Ascending aorta (tissue), 2 donors: ENCODE measurements at regions not wholly inside any gene's neighbourhood (a gene's known extent, or its start where the extent isn't known, plus 50 kb on each side); places are given as distances from the start of the nearest gene placed in this dataset.

Source experiments
- DNase-seq, 2 donors: peaks; one replicate each; pipeline ENCODE4 v3.0.0-alpha.2; 2019; ENCODE audit warnings: low spot score in 2 of 2
- H3K27ac ChIP-seq, 2 donors: fragments of 200-600 bp; sonication (generic); one replicate each; pipeline ENCODE4 v1.5.1; 2016 to 2017; ENCODE audit warnings: mild to moderate bottlenecking in 1 of 2
- H3K27me3 ChIP-seq: fragments of 200-600 bp; sonication (generic); one replicate; pipeline ENCODE4 v1.5.1; 2017
- H3K36me3 ChIP-seq, 2 donors: fragments of 200-600 bp; sonication (generic); one replicate each; pipeline ENCODE4 v1.5.1; 2016
- H3K4me1 ChIP-seq, 2 donors: fragments of 200-600 bp; sonication (generic); one replicate each; pipeline ENCODE4 v1.5.1; 2016 to 2017; ENCODE audit warnings: mild to moderate bottlenecking in 1 of 2
- H3K4me3 ChIP-seq, 2 donors: fragments of 200-600 bp; sonication (generic); one replicate each; pipeline ENCODE4 v1.5.1; 2016 to 2017; ENCODE audit warnings: mild to moderate bottlenecking in 1 of 2
- H3K9me3 ChIP-seq, 2 donors: fragments of 200-600 bp; sonication (generic); one replicate each; pipeline ENCODE4 v1.5.1; 2016
- intact Hi-C: fragments of 100-400 bp; cut with DNase I; formaldehyde crosslinking; loops from one replicate; pipeline ENCODE4 v1.15.1; 2023
- TF ChIP-seq, protein P1 (sequence below), 3 experiments: fragments of 200-600 bp in 2 of 3; fragments of 450-650 bp in 1 of 3; sonication (generic) in 2 of 3; IDR thresholded peaks; one replicate each; pipeline ENCODE4 v1.5.1; 2016 to 2019; ENCODE audit warnings: antibody characterized with exemption in 3 of 3, mild to moderate bottlenecking in 1 of 3, moderate library complexity in 1 of 3

DNA sequence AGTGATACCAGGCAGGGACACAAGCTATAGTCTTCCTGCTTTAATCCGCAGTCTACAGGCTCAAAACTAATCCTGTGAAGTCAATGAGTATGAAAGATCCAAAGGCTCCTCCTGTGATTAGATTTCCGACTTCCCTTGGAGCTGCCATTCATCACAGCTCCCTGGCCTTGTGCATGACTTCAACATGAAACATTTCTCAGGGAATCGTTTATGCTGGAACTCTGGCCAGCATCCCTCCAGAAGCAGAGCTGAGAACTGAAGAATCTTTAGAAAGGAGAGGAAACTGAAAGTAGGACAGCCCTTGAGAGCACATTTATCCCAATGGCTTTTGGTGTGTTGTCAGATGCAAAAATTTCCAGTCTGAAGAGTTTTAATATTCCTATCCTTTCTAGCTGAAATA lies 84.3 kb upstream of the SESTD1 start:
- peaks cover 4 to 15% of the 10 kb centered on the region in 2 donors for H3K4me1 ChIP-seq
- intact Hi-C loops = no loop called here
- TF ChIP-seq, protein P1, sequence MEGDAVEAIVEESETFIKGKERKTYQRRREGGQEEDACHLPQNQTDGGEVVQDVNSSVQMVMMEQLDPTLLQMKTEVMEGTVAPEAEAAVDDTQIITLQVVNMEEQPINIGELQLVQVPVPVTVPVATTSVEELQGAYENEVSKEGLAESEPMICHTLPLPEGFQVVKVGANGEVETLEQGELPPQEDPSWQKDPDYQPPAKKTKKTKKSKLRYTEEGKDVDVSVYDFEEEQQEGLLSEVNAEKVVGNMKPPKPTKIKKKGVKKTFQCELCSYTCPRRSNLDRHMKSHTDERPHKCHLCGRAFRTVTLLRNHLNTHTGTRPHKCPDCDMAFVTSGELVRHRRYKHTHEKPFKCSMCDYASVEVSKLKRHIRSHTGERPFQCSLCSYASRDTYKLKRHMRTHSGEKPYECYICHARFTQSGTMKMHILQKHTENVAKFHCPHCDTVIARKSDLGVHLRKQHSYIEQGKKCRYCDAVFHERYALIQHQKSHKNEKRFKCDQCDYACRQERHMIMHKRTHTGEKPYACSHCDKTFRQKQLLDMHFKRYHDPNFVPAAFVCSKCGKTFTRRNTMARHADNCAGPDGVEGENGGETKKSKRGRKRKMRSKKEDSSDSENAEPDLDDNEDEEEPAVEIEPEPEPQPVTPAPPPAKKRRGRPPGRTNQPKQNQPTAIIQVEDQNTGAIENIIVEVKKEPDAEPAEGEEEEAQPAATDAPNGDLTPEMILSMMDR (IDR thresholded peaks at IDR 0.05) = no peak
- H3K27ac ChIP-seq = no peak overlapping the region
- H3K27me3 ChIP-seq = no peaks in the 10 kb centered on the region
- H3K9me3 ChIP-seq = no peaks in the 10 kb centered on the region
- H3K4me3 ChIP-seq = no peak overlapping the region
- DNase-seq = no peak
- H3K36me3 ChIP-seq = no peaks in the 10 kb centered on the region

DNA sequence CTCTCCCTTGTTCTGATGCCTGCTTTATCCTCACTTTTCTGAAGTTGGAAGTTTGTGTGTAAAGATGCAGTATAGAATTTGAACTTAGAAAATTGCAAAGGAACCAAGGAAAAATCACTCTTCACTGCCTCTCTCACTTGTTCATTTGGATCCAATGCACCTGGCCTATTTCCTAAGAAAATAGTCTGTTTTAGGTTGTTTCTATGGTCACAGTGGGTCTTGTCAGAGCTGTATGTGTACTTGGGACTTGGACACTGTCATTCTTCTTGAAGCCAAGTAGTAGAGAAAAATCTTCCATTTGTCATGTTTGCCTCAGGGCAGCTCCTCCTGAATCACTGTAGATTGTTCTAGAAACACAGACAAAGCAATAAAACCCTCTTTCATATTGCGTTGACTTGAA lies 80.3 kb upstream of the SESTD1 start:
- intact Hi-C loops = loop anchor here (5.0 kb wide), 2 partner anchors 83 to 128 kb away; partner anchors contain the start of gene SESTD1
- H3K36me3 ChIP-seq = no peaks in the 10 kb centered on the region
- no peaks in the 10 kb centered on the region for H3K9me3 ChIP-seq
- no peak for DNase-seq
- H3K27me3 ChIP-seq = no peaks in the 10 kb centered on the region
- TF ChIP-seq, protein P1 (IDR thresholded peaks at IDR 0.05) = no peak
- H3K4me3 ChIP-seq = no peak overlapping the region
- H3K4me1 ChIP-seq = peaks cover 4 to 15% of the 10 kb centered on the region in 2 donors
- H3K27ac ChIP-seq = peak overlapping the region; percentile 71 to 74

DNA sequence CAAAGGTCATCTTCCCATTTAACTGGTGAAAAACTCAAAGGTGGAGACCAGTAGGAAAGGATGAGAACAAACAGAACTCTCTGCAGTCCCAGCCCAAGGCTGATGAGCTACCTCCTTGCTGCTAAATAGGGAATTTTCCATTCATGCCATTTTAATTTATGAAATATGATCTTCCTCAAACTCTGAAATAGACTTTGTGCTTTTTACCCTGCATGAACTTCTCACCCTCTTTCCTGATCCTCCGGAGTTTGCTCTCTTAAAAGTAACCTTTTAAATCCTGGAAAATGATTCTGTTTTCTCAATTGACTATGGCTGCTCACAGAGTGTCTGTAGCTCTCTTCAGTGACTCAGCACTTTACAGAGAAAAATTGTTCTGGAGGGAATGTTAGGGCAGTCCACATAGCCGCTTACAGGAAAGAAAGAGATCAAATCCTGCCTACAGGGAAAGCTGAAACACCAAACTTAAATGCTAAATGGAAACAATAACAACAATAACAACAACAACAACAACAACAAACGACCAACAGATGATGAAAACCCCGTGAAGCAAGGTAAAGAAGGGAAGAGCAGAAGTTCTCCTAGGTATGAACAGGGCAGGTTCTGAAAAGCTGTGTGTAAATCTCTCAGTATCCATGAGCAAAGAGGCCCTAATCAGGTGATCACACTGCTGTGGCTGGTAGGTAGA lies 79.8 kb upstream of the SESTD1 start:
- Histone ChIP-seq H3K9me3 (no peaks in the 10 kb centered on the region), H3K4me1 (peaks cover 4 to 15% of the 10 kb centered on the region in 2 donors), H3K27me3 (no peaks in the 10 kb centered on the region), H3K4me3 (no peak overlapping the region), H3K36me3 (no peaks in the 10 kb centered on the region), H3K27ac (peak overlapping the region; percentile 71 to 74)
- DNase-seq = no peak
- intact Hi-C loops = loop anchor here (5.0 kb wide), 2 partner anchors 82 to 127 kb away; partner anchors contain the start of gene SESTD1
- TF ChIP-seq, protein P1 (IDR thresholded peaks at IDR 0.05) = no peak

DNA sequence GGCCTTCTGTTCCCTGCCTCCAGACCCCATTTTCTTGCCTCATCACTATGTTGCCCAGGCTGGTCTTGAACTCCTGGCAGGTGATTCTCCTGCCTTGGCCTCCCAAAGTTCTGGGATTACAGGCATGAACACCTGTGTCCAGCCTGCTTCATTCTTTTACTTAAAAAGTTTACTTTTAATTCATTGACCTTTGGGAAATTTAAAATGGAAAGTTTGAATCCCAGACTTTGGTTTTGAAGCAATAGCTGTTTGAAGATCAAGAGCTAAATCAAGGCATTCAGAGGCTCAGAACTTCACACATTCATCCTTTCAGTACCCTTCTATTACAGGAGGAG lies 79.3 kb upstream of the SESTD1 start:
- intact Hi-C loops = loop anchor here (5.0 kb wide), 2 partner anchors 82 to 127 kb away; partner anchors contain the start of gene SESTD1
- no peaks in the 10 kb centered on the region for H3K36me3 ChIP-seq
- H3K27ac ChIP-seq = peak overlapping the region; percentile 71 to 74
- peaks cover 4 to 17% of the 10 kb centered on the region in 2 donors for H3K4me1 ChIP-seq
- H3K27me3 ChIP-seq = no peaks in the 10 kb centered on the region
- no peak for DNase-seq
- no peaks in the 10 kb centered on the region for H3K9me3 ChIP-seq
- TF ChIP-seq, protein P1 (IDR thresholded peaks at IDR 0.05) = no peak
- H3K4me3 ChIP-seq = no peak overlapping the region

DNA sequence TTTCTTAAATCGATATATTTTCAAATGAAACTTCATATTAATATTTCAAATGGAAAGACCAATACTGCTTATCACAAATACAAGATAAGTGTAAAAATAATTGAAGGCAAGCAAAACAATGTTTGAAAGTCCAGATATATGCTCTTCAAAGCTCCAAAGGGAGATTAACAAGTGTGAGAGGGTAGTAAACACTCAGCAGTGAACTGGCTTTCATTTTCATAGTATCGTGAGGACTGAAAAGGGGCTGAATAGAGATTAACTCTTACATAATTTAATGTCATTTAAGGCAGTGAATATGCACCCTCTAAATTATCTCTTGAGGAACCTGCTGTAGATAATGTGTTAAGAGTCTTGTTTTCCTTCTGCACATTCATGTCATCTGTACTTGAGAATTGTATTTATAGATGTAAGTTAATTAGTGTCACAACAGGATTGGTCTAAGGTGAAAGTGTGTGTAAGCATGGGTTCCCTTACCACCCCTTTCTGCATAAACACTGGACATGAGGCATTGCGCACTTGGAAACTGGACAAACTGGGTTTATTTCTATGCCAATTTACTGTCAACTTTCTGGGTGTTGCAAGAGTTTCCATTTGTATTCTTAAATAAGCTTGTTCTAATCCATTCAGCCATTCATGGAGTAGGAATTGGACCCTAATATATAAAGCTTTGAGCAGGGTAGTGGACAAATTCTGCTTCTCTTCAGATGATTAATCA lies 76.7 kb upstream of the SESTD1 start:
- TF ChIP-seq, protein P1 (IDR thresholded peaks at IDR 0.05) = no peak
- Histone ChIP-seq H3K4me3 (no peak overlapping the region), H3K27me3 (no peaks in the 10 kb centered on the region), H3K9me3 (no peaks in the 10 kb centered on the region), H3K27ac (peak overlapping the region; percentile 1 to 59), H3K36me3 (no peaks in the 10 kb centered on the region), H3K4me1 (peaks cover 4 to 25% of the 10 kb centered on the region in 2 donors)
- intact Hi-C loops = loop anchor here (2.0 to 5.0 kb wide), 3 partner anchors 69 to 124 kb away; partner anchors contain the start of gene SESTD1
- DNase-seq = no peak
